NCI-H446 treated with DMSO at 0.1 percent for 48 hours (cell line): ENCODE measurements at regions not wholly inside any gene's neighbourhood (a gene's known extent, or its start where the extent isn't known, plus 50 kb on each side); places are given as distances from the start of the nearest gene placed in this dataset.

Experiments used
- DNase-seq: peaks from one replicate; lab custom pipeline; 2025; lab: John Stamatoyannopoulos, UW

- no peak for DNase-seq
Observed at GRCh38 chr2:83565181-83565580, 893.9 kb downstream of the SUCLG1 start.

DNA sequence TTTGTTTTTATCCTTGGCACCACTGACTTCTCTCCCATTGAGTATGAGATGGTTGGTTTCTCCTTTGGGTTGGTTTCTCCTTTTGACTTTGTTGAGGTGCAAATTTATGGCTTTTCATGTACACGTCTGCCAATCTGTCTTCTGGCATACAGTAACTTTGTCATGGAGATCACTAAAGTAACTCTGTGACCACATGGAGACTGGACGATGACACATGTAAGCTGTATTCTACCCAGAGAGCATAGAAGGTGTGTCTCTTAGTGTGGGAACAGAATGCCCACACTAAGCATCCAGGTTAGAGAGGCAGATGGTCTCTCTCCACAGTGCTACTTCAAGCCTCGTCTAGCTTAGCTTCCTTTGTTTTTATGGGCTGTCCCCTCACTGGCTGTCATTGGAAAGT, 897.5 kb downstream of the SUCLG1 start:
- DNase-seq = no peak

DNA sequence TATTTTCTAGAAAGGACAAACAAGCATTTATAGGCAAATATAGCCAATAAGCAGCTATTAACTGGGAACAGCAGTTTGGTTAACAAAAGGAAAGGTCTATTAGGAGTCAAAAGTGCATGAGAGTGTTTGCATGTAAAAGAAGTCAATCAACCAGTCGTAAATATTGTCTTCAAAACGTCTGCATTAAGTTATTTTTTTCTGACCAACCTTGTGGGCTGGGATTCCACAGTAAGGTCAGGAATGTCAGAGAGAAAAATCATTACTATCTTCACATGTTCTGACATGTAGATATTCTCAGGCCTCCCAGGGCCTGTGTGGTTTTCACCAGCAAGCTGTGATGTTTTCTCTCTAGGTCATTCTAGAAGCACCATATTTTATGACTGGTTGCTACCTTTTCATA, 922.5 kb downstream of the SUCLG1 start:
- DNase-seq = no peak

GRCh38 chr2:83534416-83534815, 924.7 kb downstream of the SUCLG1 start:
- no peak for DNase-seq

- DNase-seq = no peak
Observed at GRCh38 chr2:83531206-83531826, 927.8 kb downstream of the SUCLG1 start.

- DNase-seq = no peak
Observed at GRCh38 chr2:83528767-83529166, 930.3 kb downstream of the SUCLG1 start.

GRCh38 chr2:83522891-83523493, 936.1 kb downstream of the SUCLG1 start:
- no peak for DNase-seq

- no peak for DNase-seq
Observed at GRCh38 chr2:83517727-83518368, 941.2 kb downstream of the SUCLG1 start.

DNA sequence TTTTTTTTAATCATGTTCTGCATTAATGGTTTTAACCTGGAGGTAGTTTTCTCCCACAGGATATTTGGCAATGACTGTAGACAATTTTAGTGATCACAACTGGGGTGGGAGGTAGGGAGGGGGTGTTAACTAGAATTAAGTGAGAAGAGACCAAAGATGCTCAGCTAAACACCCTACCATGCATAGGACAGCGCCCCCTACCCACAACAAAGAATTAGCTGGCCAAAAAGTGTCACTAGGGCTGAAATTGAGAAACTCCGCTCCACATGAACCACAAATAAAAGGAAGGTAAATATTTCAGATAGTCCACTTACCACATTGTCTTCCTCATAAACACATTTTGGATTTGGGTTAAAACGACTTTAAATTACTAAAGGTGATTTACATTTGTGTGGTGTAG, 942.6 kb downstream of the SUCLG1 start:
- no peak for DNase-seq

DNA sequence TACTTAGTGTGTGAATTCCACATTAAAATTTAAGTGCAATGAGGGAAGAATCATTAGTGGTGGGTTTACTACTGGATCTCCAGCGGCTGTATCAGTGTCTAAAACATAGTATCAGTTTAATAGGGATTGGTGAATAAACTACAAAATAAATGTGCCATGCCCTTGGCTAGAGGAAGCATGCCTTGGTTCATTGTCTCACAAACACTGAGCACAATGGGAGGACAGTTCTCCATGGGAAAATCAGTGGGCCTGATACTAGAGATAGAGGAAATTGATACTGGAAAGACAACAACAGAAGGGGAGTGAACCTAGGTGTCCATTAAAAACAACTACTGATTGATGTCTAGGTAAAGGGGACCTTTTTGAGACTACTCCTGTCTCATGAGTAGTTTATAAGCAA, 971.6 kb downstream of the SUCLG1 start:
- DNase-seq = no peak

GRCh38 chr2:83481436-83481835, 977.6 kb downstream of the SUCLG1 start:
- no peak for DNase-seq

DNA sequence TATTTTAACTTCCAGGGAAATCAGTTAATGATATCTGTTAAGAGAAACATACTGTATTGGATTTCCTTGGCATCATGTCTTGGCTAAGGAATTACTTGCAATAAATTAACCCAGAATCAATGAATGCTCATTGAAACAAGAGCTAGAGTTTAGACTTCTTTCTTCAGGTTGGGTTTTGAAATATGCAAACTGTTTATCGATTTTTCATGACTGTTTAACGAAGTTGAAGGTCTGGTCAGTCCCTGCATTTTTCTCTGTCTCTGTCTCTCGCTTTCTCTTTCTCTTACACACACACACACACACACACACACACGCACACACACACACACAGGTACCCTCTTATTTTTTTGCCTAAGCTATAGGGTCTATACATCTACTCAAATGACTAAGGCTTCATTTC, 981.0 kb downstream of the SUCLG1 start:
- no peak for DNase-seq

DNA sequence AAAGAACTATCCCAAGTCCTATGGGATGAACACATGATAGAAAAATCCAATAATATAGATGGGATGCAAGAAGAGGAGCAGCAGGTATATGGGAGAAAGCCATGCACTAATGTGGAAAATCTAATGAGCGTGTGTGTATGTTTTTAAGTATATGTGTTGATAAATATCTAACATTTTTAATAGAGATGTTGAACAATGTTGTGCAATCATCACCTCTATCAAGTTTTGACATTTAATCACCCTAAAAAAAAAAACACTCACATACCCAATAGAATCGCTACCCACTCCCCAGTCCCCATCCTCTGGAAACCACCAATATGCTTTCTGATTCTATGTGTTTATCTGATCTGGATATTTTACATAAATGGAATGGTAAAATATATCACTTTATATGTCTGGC, 983.7 kb downstream of the SUCLG1 start:
- DNase-seq = no peak

GRCh38 chr2:83471655-83472054, 987.4 kb downstream of the SUCLG1 start:
- DNase-seq = no peak

- DNase-seq = no peak
Observed at GRCh38 chr2:83470928-83471327, 988.2 kb downstream of the SUCLG1 start.

GRCh38 chr2:83464444-83464843, 994.6 kb downstream of the SUCLG1 start:
- DNase-seq = no peak

GRCh38 chr2:83462881-83463280, 996.2 kb downstream of the SUCLG1 start:
- DNase-seq = no peak

GRCh38 chr2:83461135-83461534, 997.9 kb downstream of the SUCLG1 start:
- DNase-seq = no peak

- no peak for DNase-seq
Observed at GRCh38 chr2:83459456-83459855, 999.6 kb downstream of the SUCLG1 start.

GRCh38 chr2:83435989-83436388, 1023.1 kb downstream of the SUCLG1 start:
- DNase-seq = no peak

DNA sequence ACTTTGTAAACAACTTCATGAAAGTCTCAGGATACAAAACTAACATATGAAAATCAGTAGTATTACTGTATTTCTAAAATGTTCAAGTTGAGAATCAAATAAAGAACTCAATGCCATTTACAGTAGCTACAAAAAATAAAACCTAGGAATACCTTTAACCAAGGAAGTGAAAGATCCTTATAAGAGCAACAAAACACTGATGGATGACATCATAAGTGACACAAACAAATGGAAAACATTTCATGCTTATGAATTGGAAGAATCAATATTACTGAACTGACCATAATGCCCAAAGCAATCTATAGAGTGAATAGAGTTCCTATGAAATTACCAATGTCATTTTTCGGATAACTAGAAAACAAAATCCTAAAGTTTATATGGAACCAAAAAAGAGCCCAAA, 1038.1 kb downstream of the SUCLG1 start:
- no peak for DNase-seq

DNA sequence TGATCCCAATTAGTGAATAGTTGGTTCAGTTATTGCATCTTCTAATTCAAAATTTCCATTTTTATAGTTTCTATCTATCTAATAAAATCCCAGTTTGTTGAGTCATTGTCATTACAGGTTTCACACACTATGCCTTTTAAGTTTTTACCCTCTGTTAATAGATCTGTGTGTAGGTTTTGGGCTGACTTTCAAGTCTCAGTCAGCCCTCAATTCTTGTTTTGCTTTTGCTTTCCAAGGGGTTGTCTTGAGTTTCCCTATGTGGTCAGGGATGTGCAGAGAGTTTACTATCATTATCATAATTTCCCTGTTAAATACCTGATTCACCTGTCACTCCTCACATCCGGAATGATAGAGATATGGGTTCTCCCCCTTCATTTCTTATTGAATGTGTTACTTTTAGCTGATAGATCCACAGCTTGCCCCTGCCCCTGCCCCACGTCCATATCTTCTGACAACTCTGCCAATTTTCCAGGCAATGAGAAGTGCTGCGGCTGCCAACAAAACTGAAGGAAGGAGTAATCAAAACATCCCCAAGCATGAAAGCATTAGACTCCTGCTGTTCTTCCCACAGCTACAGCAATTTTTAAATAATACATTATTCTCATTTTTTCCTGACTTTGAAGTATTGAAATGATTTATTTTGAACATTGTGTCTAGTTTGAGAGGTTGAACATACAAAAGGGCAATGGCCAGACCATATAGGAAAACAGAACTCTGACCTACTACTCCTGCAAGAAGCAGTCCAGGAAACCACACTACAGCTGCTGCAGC, 1064.8 kb downstream of the SUCLG1 start:
- no peak for DNase-seq

DNA sequence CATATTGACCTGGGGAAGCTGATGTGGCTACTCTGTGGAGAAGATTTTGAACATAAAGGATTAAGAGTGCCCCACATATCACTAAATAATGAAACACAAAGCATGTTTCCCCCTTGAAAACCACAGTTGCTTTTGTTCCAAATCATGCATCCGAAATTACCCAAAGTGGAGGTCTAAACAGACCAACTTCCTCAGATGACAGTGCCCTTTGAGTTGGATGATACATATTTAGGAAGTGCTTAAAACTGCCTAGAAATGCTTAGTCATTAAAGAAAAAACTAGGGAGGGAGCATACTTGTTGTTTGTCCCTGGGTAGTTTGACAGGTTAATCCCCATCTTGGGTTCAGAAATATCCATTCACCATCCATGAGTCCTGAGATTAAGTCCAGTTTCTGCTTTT, 1070.3 kb downstream of the SUCLG1 start:
- DNase-seq = no peak
